ENCODE measurements at regions not wholly inside any gene's neighbourhood (a gene's known extent, or its start where the extent isn't known, plus 50 kb on each side); places are given as distances from the start of the nearest gene placed in this dataset.
A peak's percentile ranks its signal among the peaks of the same experiment; 100 is the strongest.

DNA sequence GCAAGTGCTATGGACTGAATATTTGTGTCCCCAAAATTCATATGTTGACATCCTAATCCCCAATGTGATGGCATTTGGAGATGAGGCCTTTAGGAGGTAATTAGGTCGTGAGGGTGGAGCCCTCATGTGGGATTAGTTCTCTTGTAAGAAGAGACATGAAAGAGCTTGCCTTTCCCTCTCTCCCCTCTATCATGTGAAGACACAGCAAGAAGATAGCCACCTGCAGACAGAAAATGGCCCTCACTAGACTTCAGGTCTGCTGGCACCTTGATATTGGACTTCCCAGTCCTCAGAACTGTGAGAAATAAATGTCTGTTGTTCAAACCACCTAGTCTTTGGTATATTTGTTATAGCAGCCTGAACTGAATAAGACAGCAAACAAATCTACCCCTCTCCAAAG is 75.1 kb upstream of the TBX20 start:
- H3K27ac ChIP-seq (ENCODE audit: insufficient read depth, low read length) = no peak overlapping the region
- TF ChIP-seq EZH2 (IDR thresholded peaks at IDR 0.05; ENCODE audit: low read length, missing control alignments) = no peak
- TF ChIP-seq, protein P1, sequence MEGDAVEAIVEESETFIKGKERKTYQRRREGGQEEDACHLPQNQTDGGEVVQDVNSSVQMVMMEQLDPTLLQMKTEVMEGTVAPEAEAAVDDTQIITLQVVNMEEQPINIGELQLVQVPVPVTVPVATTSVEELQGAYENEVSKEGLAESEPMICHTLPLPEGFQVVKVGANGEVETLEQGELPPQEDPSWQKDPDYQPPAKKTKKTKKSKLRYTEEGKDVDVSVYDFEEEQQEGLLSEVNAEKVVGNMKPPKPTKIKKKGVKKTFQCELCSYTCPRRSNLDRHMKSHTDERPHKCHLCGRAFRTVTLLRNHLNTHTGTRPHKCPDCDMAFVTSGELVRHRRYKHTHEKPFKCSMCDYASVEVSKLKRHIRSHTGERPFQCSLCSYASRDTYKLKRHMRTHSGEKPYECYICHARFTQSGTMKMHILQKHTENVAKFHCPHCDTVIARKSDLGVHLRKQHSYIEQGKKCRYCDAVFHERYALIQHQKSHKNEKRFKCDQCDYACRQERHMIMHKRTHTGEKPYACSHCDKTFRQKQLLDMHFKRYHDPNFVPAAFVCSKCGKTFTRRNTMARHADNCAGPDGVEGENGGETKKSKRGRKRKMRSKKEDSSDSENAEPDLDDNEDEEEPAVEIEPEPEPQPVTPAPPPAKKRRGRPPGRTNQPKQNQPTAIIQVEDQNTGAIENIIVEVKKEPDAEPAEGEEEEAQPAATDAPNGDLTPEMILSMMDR (conservative IDR thresholded peaks at IDR 0.05 in 1 of 2, IDR thresholded peaks at IDR 0.05 in 1 of 2; ENCODE audit: low read depth in 1 of 2, low read length in 2 of 2) = no peak
- H3K4me3 ChIP-seq (replicated peaks in 1 of 4; ENCODE audit: control extremely low read depth in 1 of 4, insufficient read depth in 1 of 4, low read depth in 3 of 4, low read length in 4 of 4) = no peak overlapping the region
- DNase-seq (ENCODE audit: low read depth in 2 of 2) = no peak
- H3K79me2 ChIP-seq (ENCODE audit: control insufficient read depth, insufficient read depth, low read length) = no peaks in the 10 kb centered on the region
- H2AFZ ChIP-seq (ENCODE audit: low read length) = no peak overlapping the region
- H3K27me3 ChIP-seq (ENCODE audit: control insufficient read depth, insufficient read depth, low read length) = no peaks in the 10 kb centered on the region
- H3K36me3 ChIP-seq (ENCODE audit: control insufficient read depth, insufficient read depth, low read length) = no peaks in the 10 kb centered on the region
- no peaks in the 10 kb centered on the region for H3K9me3 ChIP-seq (ENCODE audit: control insufficient read depth, insufficient read depth, low read depth, low read length)
- H3K4me2 ChIP-seq (ENCODE audit: extremely low read depth, insufficient read depth, low read length) = no peak overlapping the region
- H3K9ac ChIP-seq (ENCODE audit: insufficient read depth, low read length) = no peak overlapping the region
- no peaks in the 10 kb centered on the region for H3K4me1 ChIP-seq (ENCODE audit: control insufficient read depth, extremely low read depth, insufficient read depth, low read length)
- H4K20me1 ChIP-seq (ENCODE audit: control insufficient read depth, extremely low read depth, insufficient read depth, low read length) = no peaks in the 10 kb centered on the region

DNA sequence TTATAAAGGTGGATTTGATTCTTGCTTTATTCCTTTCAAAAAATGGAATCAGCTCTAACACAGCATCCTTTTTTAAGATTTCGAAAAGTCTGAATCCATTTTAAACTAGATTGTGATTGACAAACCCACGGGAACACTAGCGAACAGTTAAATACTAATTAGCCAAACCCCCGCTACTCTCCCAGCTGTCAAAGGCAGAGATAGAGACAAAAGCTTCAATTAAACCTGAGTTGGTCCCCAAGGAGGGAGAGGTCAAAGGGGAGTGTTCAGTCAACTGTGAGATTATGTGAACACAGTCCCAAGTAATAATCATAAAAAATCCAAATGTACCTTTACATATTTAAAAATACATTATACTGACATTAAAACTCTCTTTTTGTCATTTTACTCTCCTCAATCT is 65.7 kb upstream of the TBX20 start:
- H4K20me1 ChIP-seq (ENCODE audit: control insufficient read depth, extremely low read depth, insufficient read depth, low read length) = no peaks in the 10 kb centered on the region
- H3K4me2 ChIP-seq (ENCODE audit: extremely low read depth, insufficient read depth, low read length) = no peak overlapping the region
- H3K27me3 ChIP-seq (ENCODE audit: control insufficient read depth, insufficient read depth, low read length) = no peaks in the 10 kb centered on the region
- H2AFZ ChIP-seq (ENCODE audit: low read length) = no peak overlapping the region
- no peak overlapping the region for H3K27ac ChIP-seq (ENCODE audit: insufficient read depth, low read length)
- no peaks in the 10 kb centered on the region for H3K36me3 ChIP-seq (ENCODE audit: control insufficient read depth, insufficient read depth, low read length)
- TF ChIP-seq EZH2 (IDR thresholded peaks at IDR 0.05; ENCODE audit: low read length, missing control alignments) = no peak
- TF ChIP-seq, protein P1 (conservative IDR thresholded peaks at IDR 0.05 in 1 of 2, IDR thresholded peaks at IDR 0.05 in 1 of 2; ENCODE audit: low read depth in 1 of 2, low read length in 2 of 2) = no peak
- no peaks in the 10 kb centered on the region for H3K4me1 ChIP-seq (ENCODE audit: control insufficient read depth, extremely low read depth, insufficient read depth, low read length)
- no peaks in the 10 kb centered on the region for H3K79me2 ChIP-seq (ENCODE audit: control insufficient read depth, insufficient read depth, low read length)
- no peaks in the 10 kb centered on the region for H3K9me3 ChIP-seq (ENCODE audit: control insufficient read depth, insufficient read depth, low read depth, low read length)
- H3K9ac ChIP-seq (ENCODE audit: insufficient read depth, low read length) = no peak overlapping the region
- no peak overlapping the region for H3K4me3 ChIP-seq (replicated peaks in 1 of 4; ENCODE audit: control extremely low read depth in 1 of 4, insufficient read depth in 1 of 4, low read depth in 3 of 4, low read length in 4 of 4)
- DNase-seq (ENCODE audit: low read depth in 2 of 2) = no peak

DNA sequence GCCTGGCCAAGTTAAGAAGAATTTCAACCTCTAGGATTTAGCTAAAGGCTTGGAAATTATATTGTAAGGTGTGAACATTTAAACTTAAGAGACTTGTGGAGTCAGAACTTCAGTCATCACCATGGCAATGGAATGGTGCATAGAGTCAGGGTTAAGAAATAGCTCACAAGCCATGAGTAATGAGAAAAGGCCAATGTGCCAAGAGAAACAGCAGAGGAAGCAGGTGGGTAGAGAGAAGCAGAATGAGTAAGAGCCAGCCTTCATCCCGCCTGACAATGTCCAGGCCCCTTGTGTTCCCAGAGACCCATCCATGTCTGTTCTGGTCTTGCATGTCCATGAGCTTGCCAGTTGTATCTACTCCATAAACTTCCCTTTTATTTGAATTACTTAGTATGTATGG is 62.6 kb upstream of the TBX20 start:
- Histone ChIP-seq H3K27me3 (ENCODE audit: control insufficient read depth, insufficient read depth, low read length) (no peaks in the 10 kb centered on the region), H3K9me3 (ENCODE audit: control insufficient read depth, insufficient read depth, low read depth, low read length) (no peaks in the 10 kb centered on the region), H3K36me3 (ENCODE audit: control insufficient read depth, insufficient read depth, low read length) (no peaks in the 10 kb centered on the region), H3K27ac (ENCODE audit: insufficient read depth, low read length) (no peak overlapping the region), H3K4me2 (ENCODE audit: extremely low read depth, insufficient read depth, low read length) (no peak overlapping the region), H4K20me1 (ENCODE audit: control insufficient read depth, extremely low read depth, insufficient read depth, low read length) (no peaks in the 10 kb centered on the region), H2AFZ (ENCODE audit: low read length) (no peak overlapping the region), H3K9ac (ENCODE audit: insufficient read depth, low read length) (no peak overlapping the region), H3K79me2 (ENCODE audit: control insufficient read depth, insufficient read depth, low read length) (no peaks in the 10 kb centered on the region), H3K4me3 (replicated peaks in 1 of 4; ENCODE audit: control extremely low read depth in 1 of 4, insufficient read depth in 1 of 4, low read depth in 3 of 4, low read length in 4 of 4) (no peak overlapping the region), H3K4me1 (ENCODE audit: control insufficient read depth, extremely low read depth, insufficient read depth, low read length) (no peaks in the 10 kb centered on the region)
- peak in 1 of 2 donors; percentile 0 for DNase-seq (ENCODE audit: low read depth in 2 of 2)
- no peak for TF ChIP-seq EZH2 (IDR thresholded peaks at IDR 0.05; ENCODE audit: low read length, missing control alignments)
- TF ChIP-seq, protein P1 (conservative IDR thresholded peaks at IDR 0.05 in 1 of 2, IDR thresholded peaks at IDR 0.05 in 1 of 2; ENCODE audit: low read depth in 1 of 2, low read length in 2 of 2) = no peak
